K562 (cell line): ENCODE measurements at regions not wholly inside any gene's neighbourhood (a gene's known extent, or its start where the extent isn't known, plus 50 kb on each side); places are given as distances from the start of the nearest gene placed in this dataset.

Experiments
- ATAC-seq: fragments of 200-7000 bp; cut with Tn5 transposase; 3 replicates; pipeline ENCODE4 v1.9.1; 2020; ENCODE audit warnings: moderate library complexity
- BruUV-seq: library from RNA; stranded (reverse); fragments of 400-500 nt; replicated peaks from 2 replicates; lab custom pipeline; 2021; lab: Mats Ljungman, UMichigan
- CTCF ChIA-PET: fragments of 300-600 bp; formaldehyde crosslinking; extraction: SDS; loops from one replicate; lab custom pipeline; 2021; ENCODE audit warnings: low intra/inter-chr PET ratio; lab: Yijun Ruan, JAX
- POLR2A ChIA-PET: fragments of 300-600, 350-650 bp; sonication (Branson Sonifier 250); formaldehyde crosslinking; extraction: SDS; loops from one replicate; lab custom pipeline; 2021; ENCODE audit warnings: antibody characterized with exemption, inconsistent platforms; lab: Yijun Ruan, JAX
- DNase-seq, 4 experiments: peaks; one replicate each; pipeline versions ENCODE4 v3.0.0 to v3.0.0-alpha.2; 2011 to 2018; ENCODE audit warnings: low spot score in 3 of 4, mixed read lengths in 3 of 4; ENCODE audit errors: extremely low read depth in 1 of 4
- FAIRE-seq: peaks from 2 replicates; lab custom pipeline; 2011; peaks lifted over from hg19 to GRCh38; lab: Jason Lieb, UNC
- H2AFZ ChIP-seq: 2 replicates; pipeline ENCODE4 v1.6.0; 2011; ENCODE audit warnings: low read depth, low read length, control low read depth, inconsistent platforms
- H3K27ac ChIP-seq: fragments of 200-600 bp; 3 replicates; pipeline ENCODE4 v1.8.0; 2011; ENCODE audit warnings: low read depth, mild to moderate bottlenecking, control low read depth, inconsistent platforms, low read length, moderate library complexity, mixed read lengths; ENCODE audit errors: extremely low read depth
- H3K27me3 ChIP-seq, 2 experiments: fragments of 300-600 bp in 1 of 2; 2 replicates in 1 of 2; 3 replicates in 1 of 2; pipeline versions ENCODE4 v1.6.0 to v1.8.0; 2011; ENCODE audit warnings: inconsistent platforms in 2 of 2, low read length in 2 of 2, mild to moderate bottlenecking in 1 of 2, mixed read lengths in 1 of 2, moderate library complexity in 1 of 2; ENCODE audit not compliant: control insufficient read depth in 2 of 2, insufficient read depth in 2 of 2
- H3K36me3 ChIP-seq: fragments of 300-600 bp; 3 replicates; pipeline ENCODE4 v1.8.0; 2011; ENCODE audit warnings: mild to moderate bottlenecking, low read length, inconsistent platforms; ENCODE audit not compliant: control insufficient read depth, insufficient read depth
- H3K4me1 ChIP-seq, 2 experiments: fragments of 200-600 bp in 1 of 2; replicated peaks in 1 of 2; 2 replicates in 1 of 2; 3 replicates in 1 of 2; pipeline versions ENCODE4 v1.5.1 to v1.8.0; 2011; ENCODE audit warnings: inconsistent platforms in 2 of 2, low read length in 2 of 2, mild to moderate bottlenecking in 1 of 2, mixed read lengths in 1 of 2, moderate library complexity in 1 of 2; ENCODE audit not compliant: control insufficient read depth in 2 of 2, insufficient read depth in 2 of 2
- H3K4me2 ChIP-seq: 2 replicates; pipeline ENCODE4 v1.6.1; 2011; ENCODE audit warnings: low read length, control low read depth, inconsistent platforms, mixed read lengths; ENCODE audit not compliant: insufficient read depth
- H3K4me3 ChIP-seq: fragments of 200-600 bp; sonication (generic), shearing (Covaris generic); 2 replicates; pipeline ENCODE4 v1.5.1; 2016; ENCODE audit warnings: control low read depth, inconsistent platforms
- H3K79me2 ChIP-seq: fragments of 200-600 bp; 3 replicates; pipeline ENCODE4 v1.8.0; 2011; ENCODE audit warnings: low read length, inconsistent platforms; ENCODE audit not compliant: control insufficient read depth, insufficient read depth
- H3K9ac ChIP-seq, 2 experiments: 2 replicates each; pipeline versions ENCODE4 v1.6.0 to v1.6.1; 2011; ENCODE audit warnings: low read depth in 2 of 2, low read length in 2 of 2, control low read depth in 1 of 2, inconsistent platforms in 1 of 2, mild to moderate bottlenecking in 1 of 2, mixed read lengths in 1 of 2; ENCODE audit not compliant: insufficient read depth in 1 of 2
- H3K9me1 ChIP-seq: one replicate; pipeline ENCODE4 v1.6.0; 2011; ENCODE audit warnings: inconsistent platforms, mild to moderate bottlenecking, low read length, moderate library complexity; ENCODE audit not compliant: control insufficient read depth, insufficient read depth
- H3K9me3 ChIP-seq: replicated peaks from 2 replicates; pipeline ENCODE4 v1.5.1; 2011; ENCODE audit warnings: low read depth, low read length, inconsistent platforms; ENCODE audit not compliant: control insufficient read depth, insufficient read depth
- H4K20me1 ChIP-seq: replicated peaks from 2 replicates; pipeline ENCODE4 v1.6.1; 2011; ENCODE audit warnings: low read length, inconsistent platforms, mixed read lengths; ENCODE audit not compliant: control insufficient read depth, insufficient read depth
- BRD4 ChIP-seq: fragments of 200-600 bp; sonication (generic); IDR thresholded peaks from 2 replicates; pipeline ENCODE4 v1.6.1; 2017; ENCODE audit warnings: inconsistent platforms
- CCAR2 ChIP-seq: fragments of 200-400 bp; formaldehyde crosslinking; IDR thresholded peaks from 2 replicates; pipeline ENCODE4 v1.6.1; 2017; ENCODE audit warnings: mild to moderate bottlenecking, low read depth, low read length
- HEY1 ChIP-seq: fragments of 250-450 bp; sonication (Bioruptor Pico); IDR thresholded peaks from 2 replicates; pipeline ENCODE4 v1.5.0; 2020; ENCODE audit warnings: mild to moderate bottlenecking, moderate library complexity, borderline replicate concordance
- PKNOX1 ChIP-seq: fragments of 450-650 bp; IDR thresholded peaks from 2 replicates; pipeline ENCODE4 v1.6.1; 2016
- POLR2AphosphoS2 ChIP-seq: IDR thresholded peaks from 2 replicates; pipeline ENCODE4 v1.6.1; 2012; ENCODE audit warnings: low read length, improper control_type of control experiment
- TEAD2 ChIP-seq: fragments of 450-650 bp; IDR thresholded peaks from 2 replicates; pipeline ENCODE4 v1.6.1; 2016; ENCODE audit warnings: missing genetic modification characterization, control low read depth, missing compliant biosample characterization
- WGBS: fragments of 100-300 bp; shearing (Covaris generic); methylation state at CpG from one replicate; pipeline ENCODE4 v1.1.6; 2016; ENCODE audit warnings: low coverage, mixed read lengths; ENCODE audit not compliant: insufficient coverage; ENCODE audit errors: missing lambda C conversion rate; 5-methylcytosine and 5-hydroxymethylcytosine counted together
- in situ Hi-C: fragments of 300-500 bp; cut with MboI; formaldehyde crosslinking; loops from 4 replicates; pipeline ENCODE4 v1.15.0; 2018; ENCODE audit warnings: inconsistent platforms, mixed read lengths
- intact Hi-C: fragments of 100-400 bp; cut with micrococcal nuclease; formaldehyde crosslinking; loops from 2 replicates; pipeline ENCODE4 v1.14.2; 2022

GRCh38 chr3:18113417-18113816, 311.7 kb downstream of the SATB1 start:
- in situ Hi-C loops, result no loop called here
- ChIA-PET CTCF (no interaction called here), POLR2A (no interaction called here)
- no peak for TF ChIP-seq CCAR2
- no peak for TF ChIP-seq POLR2AphosphoS2
- TF ChIP-seq BRD4, result no peak
- TF ChIP-seq PKNOX1, result no peak
- H3K4me3 ChIP-seq, result no peak overlapping the region
- intact Hi-C loops, result no loop called here
- DNase-seq, result no peak
- H3K27me3 ChIP-seq, result no peaks in the 10 kb centered on the region
- H3K4me1 ChIP-seq, result no peaks in the 10 kb centered on the region
- H4K20me1 ChIP-seq, result no peaks in the 10 kb centered on the region
- no peak for ATAC-seq
- no peak overlapping the region for H3K27ac ChIP-seq
- H3K79me2 ChIP-seq, result no peaks in the 10 kb centered on the region
- FAIRE-seq, result no peak
- no peaks in the 10 kb centered on the region for H3K9me1 ChIP-seq
- no peaks in the 10 kb centered on the region for H3K9me3 ChIP-seq
- WGBS, result 0% methylated on average over 4 of the region's 4 CpGs
- H2AFZ ChIP-seq, result no peak overlapping the region
- H3K4me2 ChIP-seq, result no peak overlapping the region
- BruUV-seq, result no TSS peak
- no peak overlapping the region for H3K9ac ChIP-seq
- no peaks in the 10 kb centered on the region for H3K36me3 ChIP-seq

GRCh38 chr3:18112674-18113375, 312.3 kb downstream of the SATB1 start:
- in situ Hi-C loops, result no loop called here
- no peak for TF ChIP-seq TEAD2 (tag)
- TF ChIP-seq HEY1 (CRISPR knock-in tag), result no peak
- Histone ChIP-seq H3K27me3 (no peaks in the 10 kb centered on the region), H3K9me1 (no peaks in the 10 kb centered on the region), H3K9ac (no peak overlapping the region), H3K36me3 (no peaks in the 10 kb centered on the region), H3K4me3 (no peak overlapping the region), H2AFZ (no peak overlapping the region), H3K4me2 (no peak overlapping the region), H3K79me2 (no peaks in the 10 kb centered on the region), H3K9me3 (no peaks in the 10 kb centered on the region), H4K20me1 (no peaks in the 10 kb centered on the region), H3K27ac (no peak overlapping the region), H3K4me1 (no peaks in the 10 kb centered on the region)
- POLR2A ChIA-PET, result no interaction called here
- no TSS peak for BruUV-seq
- no peak for FAIRE-seq
- 0% methylated on average over 5 of the region's 5 CpGs for WGBS
- DNase-seq, result no peak
- ATAC-seq, result no peak
- intact Hi-C loops, result no loop called here
- CTCF ChIA-PET, result no interaction called here
